GM21737 (cell line): ENCODE measurements at regions not wholly inside any gene's neighbourhood (a gene's known extent, or its start where the extent isn't known, plus 50 kb on each side); places are given as distances from the start of the nearest gene placed in this dataset.
"Not testable (repeated sequence)": the region's sequence is repeated elsewhere in the genome, so short reads cannot be mapped to it uniquely, and the experiment has no call there.

ENCODE experiments used
- ATAC-seq: cut with Tn5 transposase; IDR thresholded peaks from one replicate; pipeline ENCODE4 v1.9.1; 2021; ENCODE audit warnings: mild to moderate bottlenecking, moderate library complexity; ENCODE audit not compliant: unreplicated experiment

DNA sequence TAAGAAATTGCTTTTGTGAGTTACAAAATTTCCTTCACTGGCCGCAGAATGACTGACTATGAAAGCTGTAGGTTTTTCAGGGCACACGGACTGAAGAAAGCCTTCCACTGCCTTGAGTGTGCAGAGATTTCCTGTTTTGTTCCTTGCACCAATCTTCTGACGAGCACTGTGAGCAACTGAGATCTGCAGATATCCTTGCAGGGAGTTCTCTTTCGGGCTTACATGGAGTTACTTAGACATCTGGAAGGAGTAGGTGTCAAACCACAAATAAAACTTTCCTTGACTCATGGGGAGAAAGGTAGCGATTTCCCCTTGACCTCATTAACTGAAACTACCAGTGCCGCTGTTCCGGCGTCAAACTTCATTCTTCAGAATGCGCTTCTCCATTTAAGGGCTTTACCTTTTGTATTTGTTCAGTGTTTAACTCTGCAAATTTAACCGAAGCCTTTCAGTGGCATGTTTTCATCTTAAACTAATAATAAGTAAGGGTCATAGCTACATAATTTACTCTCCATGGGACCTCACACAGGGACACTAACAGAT lies 1175.3 kb downstream of the GATA3 start:
- no peak for ATAC-seq

DNA sequence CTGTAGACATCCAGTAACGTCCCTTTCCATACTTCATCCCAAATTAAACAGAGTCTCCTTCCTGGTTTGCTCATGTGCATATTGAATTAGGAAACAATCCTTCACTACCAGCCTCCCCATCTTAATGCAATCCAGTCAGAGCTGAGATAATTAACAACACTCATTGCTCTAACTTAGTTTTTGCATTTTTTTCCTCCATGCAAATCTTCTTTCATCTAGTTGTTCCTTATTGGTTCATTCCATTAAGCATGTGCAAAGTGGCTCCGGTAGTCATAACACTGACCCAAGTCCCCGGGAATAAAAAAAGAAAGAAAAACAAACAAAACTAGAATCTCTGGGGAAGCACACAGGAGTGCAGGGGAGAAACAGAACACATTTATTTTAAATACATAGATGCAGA lies 1176.1 kb downstream of the GATA3 start:
- ATAC-seq: no peak

DNA sequence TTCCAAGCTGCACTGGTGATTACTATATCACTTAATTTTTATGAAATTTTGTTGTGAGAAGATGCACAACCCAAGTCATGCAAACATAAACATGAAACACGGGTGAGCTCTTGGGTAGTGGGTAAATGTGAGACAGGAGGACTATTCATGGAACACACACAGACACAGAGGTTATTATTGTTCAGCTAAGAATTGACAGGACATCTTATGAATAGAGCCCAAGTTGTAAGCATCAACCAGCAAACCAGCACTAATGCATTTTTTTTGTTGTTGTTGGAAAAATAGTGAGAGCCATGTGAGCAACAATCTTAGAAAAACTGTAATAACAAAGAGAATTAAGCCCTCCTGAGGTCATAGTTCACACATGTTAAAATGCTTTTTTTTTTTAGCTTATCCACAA lies 1179.7 kb downstream of the GATA3 start:
- ATAC-seq: no peak

DNA sequence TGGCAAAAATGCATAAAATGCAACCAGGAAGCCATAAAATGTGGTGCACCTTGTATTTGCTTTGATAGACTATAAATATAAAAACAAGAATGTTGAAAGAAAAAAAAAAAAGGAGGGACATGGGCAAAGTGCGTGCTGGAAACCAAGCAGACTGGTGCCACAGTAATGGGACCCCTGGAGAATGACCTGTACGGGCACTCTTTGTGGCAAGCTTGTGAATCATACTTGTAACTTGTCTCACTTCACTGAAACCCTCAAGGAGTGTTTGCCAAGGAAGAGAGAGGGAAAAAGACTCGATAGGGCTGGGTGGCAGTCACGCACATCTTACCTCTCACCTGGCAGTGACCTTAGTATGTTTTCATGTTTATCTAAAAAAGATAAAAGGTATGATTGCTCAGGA lies 1183.6 kb downstream of the GATA3 start:
- no peak for ATAC-seq

DNA sequence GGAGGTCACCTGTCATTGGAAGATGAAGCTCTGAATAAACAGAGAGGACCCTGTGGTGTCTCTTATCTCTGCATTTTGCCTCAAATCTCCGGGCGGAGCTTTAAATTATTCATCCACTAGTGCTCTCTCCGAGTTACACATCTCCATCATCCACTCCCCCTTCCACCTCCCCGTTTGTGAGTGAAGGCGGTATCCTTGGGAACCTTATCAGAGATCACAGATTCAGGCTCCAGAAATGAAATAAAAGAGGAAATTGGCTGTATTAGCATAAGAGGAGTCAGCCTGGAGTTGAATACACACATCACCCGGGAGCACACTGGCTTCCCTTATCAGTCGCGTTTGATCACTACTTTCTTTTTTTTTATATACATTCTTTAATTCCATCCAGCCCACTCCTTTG lies 1184.8 kb downstream of the GATA3 start:
- no peak for ATAC-seq

DNA sequence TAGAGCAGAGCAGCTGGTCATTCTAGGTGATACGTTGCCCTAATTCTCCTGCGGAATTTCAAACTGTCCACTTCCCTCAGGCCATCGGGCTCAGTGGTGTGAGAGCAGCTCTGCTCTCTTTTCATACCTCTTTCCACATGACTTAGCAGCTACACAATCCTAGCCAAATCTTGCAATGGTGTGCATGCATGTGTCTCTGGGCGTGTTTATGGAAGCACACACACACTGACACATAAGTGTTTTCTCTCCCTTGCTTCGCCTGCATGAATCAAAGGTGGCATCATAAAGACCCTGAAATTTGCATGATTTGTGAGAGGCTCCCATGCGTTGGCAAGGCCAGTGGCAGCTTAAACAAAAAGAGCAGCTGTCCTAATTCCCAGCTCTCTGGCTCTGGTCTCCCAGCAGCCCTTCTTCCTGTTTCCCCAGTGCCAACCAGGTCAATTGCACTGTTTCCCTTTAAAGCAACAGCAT lies 1189.5 kb downstream of the GATA3 start:
- no peak for ATAC-seq

DNA sequence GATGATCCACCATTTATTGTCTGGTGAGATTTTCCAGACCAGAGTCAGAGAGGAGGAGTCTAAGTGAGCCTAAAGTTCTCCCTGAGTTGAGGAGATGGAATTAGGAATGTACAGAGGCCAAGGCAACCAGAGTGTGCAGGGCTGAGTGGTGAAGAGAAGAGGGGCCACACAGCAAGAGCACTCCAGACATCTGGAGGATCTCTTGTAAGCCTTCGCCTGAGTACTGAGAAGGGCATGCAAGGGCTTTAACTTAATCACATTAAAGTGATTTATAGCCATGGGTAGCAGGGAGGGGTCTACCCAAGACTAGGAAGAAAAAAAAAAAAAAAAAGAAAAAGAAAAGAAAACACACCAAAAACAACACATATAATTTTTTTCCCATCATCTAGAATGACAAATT lies 1190.4 kb downstream of the GATA3 start:
- ATAC-seq: no peak

DNA sequence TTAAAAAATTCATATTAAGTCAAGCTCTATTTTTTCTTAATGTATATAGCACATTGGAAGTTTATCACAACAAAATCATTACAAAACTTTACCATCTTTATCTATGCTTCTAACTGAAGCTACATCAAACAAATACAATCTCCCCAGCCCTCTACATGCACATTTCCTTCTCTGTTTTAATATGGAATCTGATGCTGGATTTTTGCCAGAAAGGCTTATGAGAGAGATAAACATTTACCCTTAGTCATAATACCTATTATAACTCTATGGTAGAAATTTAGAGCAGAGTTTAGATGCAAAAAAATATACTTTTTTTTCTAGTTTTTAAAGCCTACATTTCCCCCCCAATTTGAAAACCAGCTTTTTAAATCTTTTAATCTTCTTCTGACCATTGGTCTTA lies 1198.6 kb downstream of the GATA3 start:
- no peak for ATAC-seq

DNA sequence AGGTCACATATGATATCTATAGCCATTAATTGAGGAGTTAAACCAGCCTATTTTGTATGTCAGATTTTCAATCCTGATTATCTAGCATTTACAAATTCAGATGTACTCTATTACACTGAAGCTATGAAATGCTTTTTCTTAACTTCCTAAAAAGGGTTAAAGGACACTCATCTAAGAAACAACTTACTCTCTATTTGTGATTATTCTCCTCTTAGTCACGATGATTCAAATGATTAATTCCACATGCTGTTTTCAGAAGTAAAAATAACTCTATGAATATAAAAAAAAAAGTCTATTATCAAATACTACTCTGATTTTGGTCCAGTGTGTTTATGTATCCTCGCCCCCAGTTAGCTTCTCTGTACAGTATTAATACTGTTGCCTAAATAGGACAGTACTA lies 1199.9 kb downstream of the GATA3 start:
- ATAC-seq: no peak

DNA sequence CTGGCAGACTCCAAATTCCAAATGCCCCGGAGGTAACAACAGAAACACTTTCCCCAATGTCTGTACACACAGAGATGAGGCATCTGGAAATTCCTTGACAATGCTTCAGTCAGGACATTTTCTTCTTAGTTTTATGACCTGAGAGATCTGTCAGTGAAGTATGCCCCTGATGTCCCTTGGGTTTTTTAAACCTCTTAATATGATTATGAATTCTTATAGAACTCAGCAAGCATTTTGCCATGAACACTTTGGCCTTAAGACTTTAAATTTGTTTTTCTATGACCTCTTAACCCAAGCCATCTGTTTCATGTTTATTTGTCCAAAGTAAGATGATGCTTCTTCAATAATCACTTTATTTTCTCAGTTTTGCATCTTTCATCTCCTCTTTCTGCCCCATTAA lies 1206.2 kb downstream of the GATA3 start:
- ATAC-seq: no peak

DNA sequence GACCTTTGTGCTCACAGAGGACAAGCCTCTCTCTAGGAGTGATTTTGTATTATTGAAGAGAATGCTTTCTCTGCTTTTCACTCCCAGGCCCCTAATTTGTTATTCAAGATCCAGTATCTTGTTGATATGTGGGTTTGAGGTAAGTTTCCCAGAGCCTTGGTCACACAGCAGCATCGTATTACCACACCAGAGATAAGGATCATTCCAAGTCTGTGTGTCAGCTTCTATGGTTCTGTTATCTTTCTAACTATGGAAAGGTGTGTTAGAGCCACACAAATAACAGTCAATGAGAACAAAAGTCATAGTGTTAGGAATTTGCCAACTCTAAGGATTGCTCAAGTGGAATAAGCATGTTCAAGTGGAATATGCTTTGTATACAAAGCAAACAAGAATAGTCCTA lies 1208.3 kb downstream of the GATA3 start:
- ATAC-seq: no peak

DNA sequence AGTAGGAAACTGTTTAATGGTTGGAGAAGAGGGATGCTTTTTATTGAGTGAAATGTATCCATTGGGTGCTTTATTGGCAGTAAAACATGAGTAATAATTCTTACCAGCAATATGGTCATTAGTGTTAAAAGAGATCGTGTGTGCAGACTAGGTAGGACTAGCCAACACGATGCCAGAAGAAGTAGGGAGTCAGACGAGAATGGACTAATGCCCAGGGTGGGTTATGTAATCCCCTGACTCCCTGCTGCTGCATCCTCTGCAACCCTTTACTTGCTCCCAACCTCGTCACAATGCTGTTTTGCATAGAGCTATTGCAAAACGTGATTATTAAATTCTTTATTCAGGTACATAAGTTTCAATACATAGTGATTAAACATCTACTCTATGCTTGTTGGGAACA lies 1213.7 kb downstream of the GATA3 start:
- no peak for ATAC-seq

DNA sequence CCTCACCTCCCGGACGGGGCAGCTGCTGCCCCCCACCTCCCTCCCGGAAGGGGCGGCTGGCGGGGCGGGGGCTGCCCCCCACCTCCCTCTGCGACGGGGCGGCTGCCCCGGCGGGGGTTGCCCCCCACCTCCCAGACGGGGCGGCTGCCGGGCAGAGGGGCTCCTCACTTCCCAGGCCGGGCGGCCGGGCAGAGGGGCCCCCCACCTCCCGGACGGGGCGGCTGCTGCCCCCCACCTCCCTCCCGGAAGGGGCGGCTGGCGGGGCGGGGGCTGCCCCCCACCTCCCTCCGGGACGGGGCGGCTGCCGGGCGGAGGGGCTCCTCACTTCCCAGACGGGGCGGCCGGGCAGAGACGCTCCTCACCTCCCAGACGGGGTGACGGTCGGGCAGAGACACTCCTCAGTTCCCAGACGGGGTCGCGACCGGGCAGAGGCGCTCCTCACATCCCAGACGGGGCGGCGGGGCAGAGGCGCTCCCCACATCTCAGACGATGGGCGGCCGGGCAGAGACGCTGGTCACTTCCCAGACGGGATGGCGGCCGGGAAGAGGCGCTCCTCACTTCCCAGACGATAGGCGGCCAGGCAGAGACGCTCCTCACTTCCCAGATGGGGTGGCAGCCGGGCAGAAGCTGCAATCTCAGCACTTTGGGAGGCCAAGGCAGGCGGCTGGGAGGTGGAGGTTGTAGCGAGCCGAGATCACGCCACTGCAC lies 1218.8 kb downstream of the GATA3 start:
- not testable (repeated sequence) for ATAC-seq

DNA sequence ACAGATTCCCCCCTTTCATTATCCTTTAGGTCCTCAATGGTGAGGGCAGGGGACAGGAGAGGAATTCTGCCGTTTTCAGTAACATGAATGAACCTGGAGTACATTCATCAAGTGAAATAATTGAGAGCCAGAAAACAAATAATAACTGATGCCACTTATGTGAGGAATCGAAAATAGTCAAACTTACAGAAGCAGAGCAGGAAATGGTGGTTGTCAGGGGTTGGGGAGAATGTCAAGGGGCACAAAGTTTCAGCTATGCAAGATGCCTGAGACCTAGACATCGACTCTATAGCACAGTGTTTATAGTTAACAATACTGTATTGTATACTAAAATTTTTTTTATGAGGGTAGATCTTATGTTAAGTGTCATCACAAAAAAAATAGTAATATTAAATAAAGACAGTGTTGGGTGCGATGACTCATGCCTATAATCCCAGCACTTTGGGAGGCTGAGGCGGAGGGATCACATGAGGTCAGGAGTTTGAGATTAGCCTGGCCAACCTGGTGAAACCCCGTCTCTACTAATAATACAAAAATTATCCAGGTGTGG lies 1219.8 kb downstream of the GATA3 start:
- no peak for ATAC-seq

DNA sequence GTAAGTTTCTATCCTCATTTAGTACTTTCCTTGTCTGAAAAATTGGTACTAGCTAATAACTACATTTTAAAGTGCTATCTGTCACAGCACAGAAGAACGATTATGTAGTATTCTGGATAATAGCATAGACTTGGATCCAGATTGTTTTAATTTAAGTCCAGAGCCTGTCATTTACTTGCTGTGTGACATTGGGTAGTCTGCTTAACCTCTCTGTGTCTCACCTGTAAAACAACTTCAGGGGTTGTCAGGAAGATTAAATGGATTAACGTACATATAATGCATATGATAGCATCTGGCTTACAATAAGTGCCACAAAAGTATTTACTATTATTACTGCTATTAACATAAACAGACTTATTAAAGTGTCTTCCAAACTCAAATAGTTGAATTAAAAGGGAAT lies 1221.4 kb downstream of the GATA3 start:
- no peak for ATAC-seq

DNA sequence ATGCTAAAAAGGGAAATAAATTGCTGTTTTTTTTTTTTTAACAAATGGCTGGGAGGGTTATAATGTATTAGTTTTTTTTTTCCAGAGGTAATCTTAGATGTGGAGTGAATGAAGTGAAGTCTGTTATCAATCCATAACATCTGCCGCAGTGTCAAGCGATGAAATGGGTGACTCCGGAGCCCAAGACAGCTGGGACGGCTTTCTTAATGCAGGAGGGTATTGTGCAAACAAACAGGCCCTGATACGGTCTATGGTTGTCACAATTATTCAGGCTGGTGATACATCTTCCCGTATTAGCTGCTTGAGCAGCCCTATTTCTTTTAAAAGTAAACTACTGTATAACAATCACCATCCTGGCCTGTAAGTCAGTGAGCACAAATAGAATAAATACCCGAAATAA lies 1231.2 kb downstream of the GATA3 start:
- no peak for ATAC-seq

DNA sequence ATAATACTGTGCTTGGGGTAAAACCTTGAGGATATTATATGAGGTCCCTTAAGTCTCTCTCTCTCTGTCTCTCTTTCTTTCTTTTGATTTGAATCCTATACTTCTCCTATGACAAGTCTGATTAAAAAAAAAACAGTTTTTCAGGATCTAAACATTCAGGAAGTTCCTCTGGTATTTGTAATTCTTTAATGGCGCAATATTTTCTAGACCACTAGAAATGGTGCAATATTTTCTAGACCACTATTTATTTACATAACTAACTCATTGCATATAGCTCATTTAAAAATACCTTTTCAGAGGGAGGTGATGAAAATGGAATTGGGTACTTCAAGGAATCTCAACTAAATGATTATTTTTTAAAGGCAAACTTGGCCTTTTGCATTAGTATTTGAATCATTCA lies 1235.3 kb downstream of the GATA3 start:
- ATAC-seq: no peak

DNA sequence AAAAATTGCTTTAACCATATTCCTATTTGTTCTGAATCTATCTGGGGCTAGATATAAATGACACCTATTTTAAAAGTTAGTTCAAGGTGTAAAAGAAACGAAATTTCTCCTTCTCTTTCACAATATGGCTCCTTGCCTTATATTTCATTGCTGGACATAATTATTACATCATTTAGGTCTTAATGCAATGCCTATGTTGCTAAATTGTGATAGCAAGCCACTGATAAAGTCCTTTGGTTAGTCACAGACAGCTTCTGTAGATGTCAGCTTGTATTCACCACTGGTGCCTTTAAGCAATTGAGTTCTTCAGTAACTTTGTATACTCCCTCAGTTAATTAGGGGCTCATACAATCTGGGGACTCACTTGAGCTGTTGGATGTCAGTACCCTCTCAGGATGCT lies 1236.6 kb downstream of the GATA3 start:
- no peak for ATAC-seq

DNA sequence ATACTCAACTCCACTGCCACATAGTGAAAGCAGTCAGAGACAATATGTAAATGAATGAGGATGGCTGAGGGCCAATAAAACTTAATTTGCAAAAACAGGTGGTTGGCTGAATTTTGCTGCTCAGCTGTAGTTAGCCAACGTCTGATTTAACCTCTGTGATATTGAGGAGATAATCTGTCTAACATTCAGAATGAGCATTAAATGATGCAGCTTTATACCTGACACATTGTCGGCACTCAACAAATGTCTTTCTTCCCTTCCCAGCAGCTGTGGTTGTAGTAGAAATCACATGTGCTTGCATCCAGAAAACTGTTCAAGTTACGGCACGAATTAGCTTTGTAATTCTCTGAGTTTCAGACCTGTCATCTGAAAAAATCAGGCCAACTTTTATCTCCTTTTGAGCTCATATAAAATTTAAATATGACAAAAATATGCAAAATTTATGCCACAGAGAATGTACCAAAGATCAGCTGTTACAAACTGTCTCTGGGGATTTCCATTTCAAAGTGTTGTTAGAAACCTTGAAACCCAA lies 1239.7 kb downstream of the GATA3 start:
- ATAC-seq: no peak

DNA sequence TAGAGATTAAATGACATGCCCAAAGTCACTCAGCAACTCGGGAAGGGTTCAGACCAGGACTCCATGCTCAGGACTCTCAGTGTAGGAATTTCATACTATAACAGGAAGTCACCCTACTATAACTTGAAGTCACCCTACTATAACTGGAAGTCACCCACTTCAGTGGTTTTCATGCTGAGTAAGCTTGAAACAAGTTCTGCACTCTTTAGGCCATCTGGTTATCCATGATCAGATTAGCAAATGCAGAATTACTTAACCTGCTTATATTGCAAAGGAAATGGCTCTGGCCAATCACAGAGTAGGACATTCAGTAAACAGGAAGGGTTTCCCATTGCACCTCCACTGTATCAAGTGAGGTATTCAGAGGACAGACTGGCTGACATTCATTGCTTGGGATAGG lies 1240.4 kb downstream of the GATA3 start:
- ATAC-seq: peak; percentile 87

DNA sequence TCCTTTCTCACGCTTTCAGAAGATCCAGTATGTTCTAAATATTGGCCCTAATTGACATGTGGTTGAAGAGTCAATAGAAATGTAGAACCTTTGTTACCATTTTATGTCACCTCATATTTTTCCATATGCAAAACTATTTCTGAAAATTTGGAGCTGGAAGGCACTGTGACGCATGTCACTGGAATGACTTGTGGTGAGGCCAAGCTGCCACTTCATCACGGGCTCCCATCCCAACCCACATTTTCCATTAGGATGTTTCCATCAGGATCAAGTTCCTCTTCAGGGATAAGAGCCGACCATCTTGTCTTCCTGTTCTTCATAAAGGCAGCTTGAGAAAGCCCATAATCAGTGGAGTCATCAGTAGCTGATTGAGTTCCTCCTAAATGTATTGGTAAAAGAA lies 1241.7 kb downstream of the GATA3 start:
- ATAC-seq: no peak

DNA sequence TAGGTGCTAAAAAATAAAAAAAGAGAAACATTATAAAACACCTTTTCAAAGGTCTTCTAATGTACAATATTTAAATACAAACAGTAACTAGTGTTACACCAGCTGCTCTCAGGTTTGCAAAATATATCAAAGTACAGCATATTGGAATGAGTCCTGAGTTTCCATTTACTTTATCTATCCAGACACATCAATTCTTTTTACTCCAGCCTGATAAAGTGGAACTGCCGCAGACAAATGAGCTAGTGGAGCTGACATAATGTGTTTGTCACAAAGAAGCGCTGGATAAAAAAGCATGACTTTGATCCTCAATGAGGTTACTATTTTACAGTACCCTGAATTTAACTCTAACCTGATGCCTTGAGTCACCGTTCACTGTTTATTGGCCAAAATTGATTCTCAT lies 1243.1 kb downstream of the GATA3 start:
- no peak for ATAC-seq
